GM19452 (cell line): ENCODE measurements at regions not wholly inside any gene's neighbourhood (a gene's known extent, or its start where the extent isn't known, plus 50 kb on each side); places are given as distances from the start of the nearest gene placed in this dataset.

Experiments used
- ATAC-seq: cut with Tn5 transposase; IDR thresholded peaks from one replicate; pipeline ENCODE4 v1.9.1; 2021; ENCODE audit not compliant: unreplicated experiment

GRCh38 chr2:65714866-65715265 lies 282.5 kb upstream of the SPRED2 start:
- no peak for ATAC-seq

GRCh38 chr2:65711863-65712262 lies 279.5 kb upstream of the SPRED2 start:
- ATAC-seq: no peak

GRCh38 chr2:65710779-65711295 lies 278.4 kb upstream of the SPRED2 start:
- no peak for ATAC-seq

GRCh38 chr2:65710356-65710755 lies 278.0 kb upstream of the SPRED2 start:
- ATAC-seq: no peak

- no peak for ATAC-seq
These were observed 275.7 kb upstream of the SPRED2 start for GRCh38 chr2:65708086-65708485.

GRCh38 chr2:65706411-65706810 lies 274.0 kb upstream of the SPRED2 start:
- no peak for ATAC-seq

- ATAC-seq: no peak
These were observed 268.8 kb upstream of the SPRED2 start for GRCh38 chr2:65701191-65701590.

- no peak for ATAC-seq
These were observed 268.3 kb upstream of the SPRED2 start for GRCh38 chr2:65700720-65701119.

- no peak for ATAC-seq
These were observed 267.7 kb upstream of the SPRED2 start for GRCh38 chr2:65700004-65700651.

GRCh38 chr2:65691816-65692215 lies 259.4 kb upstream of the SPRED2 start:
- ATAC-seq: no peak

GRCh38 chr2:65688141-65688886 lies 255.9 kb upstream of the SPRED2 start:
- ATAC-seq: no peak

GRCh38 chr2:65687614-65688013 lies 255.2 kb upstream of the SPRED2 start:
- no peak for ATAC-seq

- ATAC-seq: no peak
These were observed 254.6 kb upstream of the SPRED2 start for GRCh38 chr2:65686928-65687521.

GRCh38 chr2:65681503-65681902 lies 249.1 kb upstream of the SPRED2 start:
- no peak for ATAC-seq

GRCh38 chr2:65678779-65679391 lies 246.5 kb upstream of the SPRED2 start:
- ATAC-seq: no peak

GRCh38 chr2:65675350-65675749 lies 243.0 kb upstream of the SPRED2 start:
- no peak for ATAC-seq

- no peak for ATAC-seq
These were observed 239.4 kb upstream of the SPRED2 start for GRCh38 chr2:65671670-65672242.

- ATAC-seq: no peak
These were observed 237.2 kb upstream of the SPRED2 start for GRCh38 chr2:65669574-65669973.

GRCh38 chr2:65668744-65669143 lies 236.3 kb upstream of the SPRED2 start:
- ATAC-seq: no peak

GRCh38 chr2:65666156-65666725 lies 233.8 kb upstream of the SPRED2 start:
- peak; percentile 99 for ATAC-seq

GRCh38 chr2:65664931-65665330 lies 232.5 kb upstream of the SPRED2 start:
- ATAC-seq: no peak
